Stimulated activated naive CD4-positive, alpha-beta T cell (primary cell): ENCODE measurements at regions not wholly inside any gene's neighbourhood (a gene's known extent, or its start where the extent isn't known, plus 50 kb on each side); places are given as distances from the start of the nearest gene placed in this dataset.

Experiments used
- DNase-seq, 6 experiments: peaks; one replicate each; lab custom pipeline; 2025; lab: John Stamatoyannopoulos, UW

GRCh38 chr9:108186642-108187395, 669.0 kb downstream of the ACTL7B start:
- no peak for DNase-seq

GRCh38 chr9:108185613-108186012, 670.2 kb downstream of the ACTL7B start:
- DNase-seq: no peak

GRCh38 chr9:108184941-108185340, 670.8 kb downstream of the ACTL7B start:
- DNase-seq: no peak

DNA sequence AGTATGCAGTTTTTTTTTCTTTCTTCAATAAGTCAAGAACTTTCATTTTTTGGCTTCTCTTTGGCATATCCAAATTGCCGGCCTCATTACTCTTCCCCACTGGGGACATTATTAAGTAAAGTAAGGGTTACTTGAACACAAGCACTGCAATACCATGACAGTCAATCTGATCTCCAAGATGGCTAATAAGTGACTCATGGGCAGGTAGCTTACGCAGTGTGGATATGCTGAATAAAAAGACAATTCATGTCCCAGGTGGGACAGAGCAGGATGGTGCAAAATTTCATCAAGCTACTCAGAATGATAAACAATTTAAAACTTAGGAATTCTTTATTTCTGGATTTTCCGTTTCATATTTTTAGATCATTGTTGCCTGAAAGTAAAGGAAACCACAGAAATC, 671.8 kb downstream of the ACTL7B start:
- no peak for DNase-seq

DNA sequence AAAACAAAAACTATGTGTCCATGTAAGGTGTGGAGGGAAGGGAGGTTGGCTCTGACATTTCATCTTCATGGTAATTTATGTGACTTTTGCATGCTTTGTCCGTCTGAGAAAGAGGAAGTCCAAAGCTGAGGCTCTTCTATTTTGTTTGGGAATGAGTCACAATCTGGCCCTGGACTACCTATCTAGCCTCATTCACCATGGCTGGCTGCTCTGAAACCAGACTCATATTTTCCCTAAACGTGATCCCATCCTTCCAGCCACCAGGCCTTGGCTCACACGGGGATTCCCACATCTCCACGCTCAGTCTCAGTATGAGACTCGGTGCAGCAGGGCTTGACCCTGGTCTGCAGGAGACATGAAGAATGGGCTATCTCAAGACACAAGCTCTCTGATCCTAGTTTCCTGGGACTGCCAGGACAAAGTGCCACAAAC, 672.8 kb downstream of the ACTL7B start:
- no peak for DNase-seq

DNA sequence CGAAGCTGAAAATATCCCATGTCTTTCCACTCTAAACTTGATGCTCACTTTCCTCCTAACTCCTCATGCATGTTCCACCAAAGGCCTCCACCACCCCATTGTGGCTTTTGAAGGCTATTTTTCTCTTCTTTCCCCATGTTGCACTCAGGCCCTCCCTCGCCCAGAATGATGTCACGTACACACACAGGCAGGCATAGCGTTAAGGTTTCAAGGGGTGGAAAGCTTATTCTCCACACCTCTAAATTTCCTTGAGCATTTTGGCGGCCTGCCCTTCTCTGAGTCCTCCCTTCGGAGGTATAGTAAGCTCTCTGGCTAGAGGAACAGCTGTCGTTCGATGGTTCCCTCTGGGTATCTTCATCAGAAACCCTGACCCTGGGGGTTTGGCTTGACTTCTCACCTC, 673.5 kb downstream of the ACTL7B start:
- DNase-seq: no peak

- no peak for DNase-seq
Measured at GRCh38 chr9:108181441-108181840, 674.3 kb downstream of the ACTL7B start.

DNA sequence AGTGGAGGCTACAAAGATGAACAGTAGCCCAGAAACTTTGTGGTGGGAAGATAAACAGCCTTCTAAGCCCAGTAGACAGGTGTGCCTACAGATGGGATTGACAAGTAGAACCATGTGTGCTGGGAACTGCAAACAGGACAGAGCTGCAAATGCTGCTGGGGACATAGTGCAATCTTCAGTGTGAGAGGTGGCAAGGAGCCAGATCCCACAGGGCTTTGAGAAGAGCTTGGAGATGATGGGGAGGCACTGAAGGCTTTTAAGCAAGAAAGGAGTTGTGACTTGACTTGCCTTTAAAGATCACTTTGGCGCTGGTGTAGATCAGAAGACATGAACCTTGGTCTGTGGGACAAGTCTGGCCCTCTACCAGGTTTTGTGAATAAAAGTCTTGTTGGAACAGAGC, 675.2 kb downstream of the ACTL7B start:
- no peak for DNase-seq

GRCh38 chr9:108178318-108178717, 677.5 kb downstream of the ACTL7B start:
- no peak for DNase-seq

GRCh38 chr9:108168236-108168850, 678.8 kb upstream of the KLF4 start:
- DNase-seq: no peak

GRCh38 chr9:108167136-108167900, 677.7 kb upstream of the KLF4 start:
- no peak for DNase-seq

- DNase-seq: no peak
Measured at GRCh38 chr9:108166519-108166918, 677.0 kb upstream of the KLF4 start.

- no peak for DNase-seq
Measured at GRCh38 chr9:108163321-108164005, 673.9 kb upstream of the KLF4 start.

- no peak for DNase-seq
Measured at GRCh38 chr9:108162664-108163063, 673.1 kb upstream of the KLF4 start.

DNA sequence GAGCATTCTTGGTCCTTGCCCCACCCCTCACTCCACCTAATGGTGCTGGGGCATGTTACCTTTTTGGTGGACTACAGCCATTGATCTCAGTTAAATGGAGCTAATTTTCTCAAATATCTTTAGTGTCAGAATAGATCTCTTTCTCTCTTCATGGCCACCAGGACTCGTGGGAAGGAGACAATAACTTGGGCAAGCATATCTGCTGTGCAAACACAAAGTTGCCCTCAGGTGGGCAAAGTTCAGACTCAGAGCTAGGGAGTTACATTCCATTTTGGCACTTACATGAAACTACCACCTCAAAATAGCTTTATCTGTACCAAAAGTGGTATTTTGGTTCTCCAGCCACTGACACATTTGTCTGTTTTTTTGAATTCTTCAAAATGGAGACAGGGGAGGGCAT, 671.9 kb upstream of the KLF4 start:
- DNase-seq: no peak

DNA sequence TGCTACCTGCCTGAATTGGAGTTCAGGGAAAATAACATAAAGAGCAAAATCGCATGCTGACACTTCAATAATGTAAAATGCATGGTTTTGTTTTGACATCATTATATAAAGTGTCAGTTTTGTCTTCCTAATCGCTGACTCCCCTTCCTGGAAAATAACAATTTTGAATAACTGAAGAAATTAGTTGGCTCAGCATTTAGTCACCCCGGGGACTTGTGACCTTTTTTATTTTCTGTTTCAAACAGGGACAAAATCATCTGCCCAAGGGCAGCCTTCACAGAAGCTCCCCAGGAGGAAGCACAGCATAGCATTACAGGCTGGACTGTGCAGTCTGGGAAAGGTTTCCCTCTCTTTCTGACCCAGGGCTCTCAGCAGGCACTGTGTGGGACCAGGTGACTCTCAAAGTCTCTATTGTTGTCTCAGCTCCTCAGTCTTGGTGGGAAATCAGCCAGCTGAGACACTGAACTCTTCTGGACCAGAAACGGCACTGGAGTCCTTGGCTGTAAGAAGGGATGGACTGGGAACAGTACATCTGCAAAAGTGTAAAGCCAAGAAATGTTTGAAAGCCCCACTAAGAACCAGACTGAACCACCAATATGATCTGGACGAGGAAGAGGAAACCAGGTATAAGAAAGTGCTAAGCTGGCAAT, 671.3 kb upstream of the KLF4 start:
- DNase-seq: no peak

- DNase-seq: no peak
Measured at GRCh38 chr9:108160039-108160438, 670.5 kb upstream of the KLF4 start.

GRCh38 chr9:108158236-108158995, 668.8 kb upstream of the KLF4 start:
- no peak for DNase-seq

- no peak for DNase-seq
Measured at GRCh38 chr9:108156270-108156998, 666.9 kb upstream of the KLF4 start.

GRCh38 chr9:108153416-108153815, 663.8 kb upstream of the KLF4 start:
- DNase-seq: no peak
